ENCODE measurements at regions not wholly inside any gene's neighbourhood (a gene's known extent, or its start where the extent isn't known, plus 50 kb on each side); places are given as distances from the start of the nearest gene placed in this dataset.

DNA sequence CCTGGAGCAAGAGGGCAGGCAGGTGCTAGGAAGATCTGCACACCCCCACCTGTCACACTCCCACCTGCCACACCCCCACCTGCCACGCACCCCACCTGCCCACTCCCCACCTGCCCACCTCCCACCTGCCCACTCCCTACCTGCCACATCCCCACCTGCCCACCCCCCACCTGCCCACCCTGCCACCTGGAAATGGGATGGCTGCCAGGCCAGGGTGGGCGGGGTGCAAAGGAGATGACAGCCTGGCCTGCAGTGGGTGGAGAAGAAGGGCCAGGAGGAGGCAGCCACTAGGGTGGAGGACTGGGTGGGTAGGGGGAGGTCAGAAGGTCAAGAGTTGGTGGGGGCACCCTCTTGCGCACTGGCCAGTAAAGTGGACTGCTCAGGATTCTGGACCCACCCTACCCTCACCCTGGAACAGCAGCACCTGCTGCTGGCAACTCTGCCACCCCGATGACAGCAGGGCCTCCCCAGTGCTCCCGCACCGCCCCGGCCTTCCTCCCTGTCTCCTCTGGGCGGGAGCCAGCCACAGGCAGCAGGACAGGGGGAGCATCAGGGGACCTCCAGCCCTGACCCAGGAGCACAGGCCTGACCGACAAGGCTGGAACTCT is 66.8 kb upstream of the NKX1-1 start:
- ATAC-seq (ENCODE audit: low read depth) = no peak

More for the DNA sequence above, 66.8 kb upstream of the NKX1-1 start:
- Histone ChIP-seq H3K9me3 (ENCODE audit: control extremely low read depth in 1 of 3, control insufficient read depth in 2 of 3, insufficient read depth in 1 of 3, low read length in 2 of 3) (peaks cover 0 to 18% (median 0%) of the 10 kb centered on the region in 3 donors), H3K27me3 (replicated peaks in 1 of 4; ENCODE audit: control extremely low read depth in 1 of 4, control insufficient read depth in 3 of 4, insufficient read depth in 4 of 4, low read length in 3 of 4) (peaks cover 0 to 28% (median 2%) of the 10 kb centered on the region in 4 experiments), H4K20me1 (ENCODE audit: control insufficient read depth, insufficient read depth, low read length, poor library complexity, severe bottlenecking) (no peaks in the 10 kb centered on the region), H3K4me2 (replicated peaks; ENCODE audit: low read depth, low read length, poor library complexity, severe bottlenecking) (no peak overlapping the region), H3K4me3 (ENCODE audit: control extremely low read depth in 1 of 5, extremely low read depth in 1 of 5, insufficient read depth in 1 of 5, low read depth in 2 of 5, low read length in 4 of 5) (no peak overlapping the region), H3K4me1 (ENCODE audit: control insufficient read depth in 2 of 2, insufficient read depth in 2 of 2, low read length in 2 of 2) (no peaks in the 10 kb centered on the region), H3K36me3 (replicated peaks in 1 of 2; ENCODE audit: control extremely low read depth in 1 of 2, control insufficient read depth in 1 of 2, extremely low read depth in 1 of 2, insufficient read depth in 2 of 2, low read length in 1 of 2) (no peaks in the 10 kb centered on the region), H3K27ac (ENCODE audit: low read length in 2 of 2) (no peak overlapping the region), H3K9ac (ENCODE audit: low read length) (no peak overlapping the region), H3K79me2 (ENCODE audit: control insufficient read depth, insufficient read depth, low read length) (no peaks in the 10 kb centered on the region), H2AFZ (ENCODE audit: insufficient read depth, low read depth, low read length, poor library complexity, severe bottlenecking) (no peak overlapping the region)
- no peaks in the 10 kb centered on the region for H3K4me1 Mint-ChIP-seq
- TF ChIP-seq EZH2 (IDR thresholded peaks at IDR 0.05; ENCODE audit: borderline replicate concordance, insufficient read depth, low read depth, low read length, poor library complexity, severe bottlenecking) = no peak
- TF ChIP-seq CTCF (IDR thresholded peaks at IDR 0.05) = no peak
- WGBS (ENCODE audit: insufficient coverage) = 87% methylated on average over 7 of the region's 9 CpGs
- H3K27me3 Mint-ChIP-seq = peaks cover 10% of the 10 kb centered on the region
- no peak overlapping the region for H3K4me3 Mint-ChIP-seq
- intact Hi-C loops (cut with micrococcal nuclease) = no loop called here
- CTCF ChIA-PET = no interaction called here
- H3K27ac Mint-ChIP-seq = no peak overlapping the region
- POLR2A ChIA-PET = no interaction called here
- no peak for DNase-seq
- peaks cover 5% of the 10 kb centered on the region for H3K9me3 Mint-ChIP-seq (ENCODE audit: insufficient read depth)
